Testis (tissue), 2 donors: ENCODE measurements at regions not wholly inside any gene's neighbourhood (a gene's known extent, or its start where the extent isn't known, plus 50 kb on each side); places are given as distances from the start of the nearest gene placed in this dataset.

Source experiments
- DNase-seq: peaks from one replicate; pipeline ENCODE4 v3.0.0-alpha.2; 2019
- H3K27ac ChIP-seq, 2 donors: fragments of 200-600 bp; sonication (generic); one replicate each; pipeline ENCODE4 v1.5.1; 2019
- H3K27me3 ChIP-seq: fragments of 200-600 bp; sonication (generic); one replicate; pipeline ENCODE4 v1.5.1; 2019
- H3K36me3 ChIP-seq: fragments of 200-600 bp; sonication (generic); one replicate; pipeline ENCODE4 v1.5.1; 2017; ENCODE audit warnings: low read depth; ENCODE audit errors: missing control alignments
- H3K4me1 ChIP-seq: fragments of 200-600 bp; sonication (generic); one replicate; pipeline ENCODE4 v1.5.1; 2019
- H3K4me3 ChIP-seq, 2 donors: fragments of 200-600 bp; sonication (generic); one replicate each; pipeline ENCODE4 v1.5.1; 2017 to 2019
- H3K9me3 ChIP-seq: fragments of 200-600 bp; sonication (generic); one replicate; pipeline ENCODE4 v1.5.1; 2017
- POLR2A ChIP-seq: fragments of 450-650 bp; IDR thresholded peaks from one replicate; pipeline ENCODE4 v1.6.1; 2017; ENCODE audit warnings: antibody characterized with exemption, mild to moderate bottlenecking, moderate library complexity
- WGBS, 2 donors: methylation state at CpG; one replicate each; pipeline ENCODE4 v1.1.5; 2018; 5-methylcytosine and 5-hydroxymethylcytosine counted together
- intact Hi-C: fragments of 100-400 bp; cut with DNase I; formaldehyde crosslinking; loops from one replicate; pipeline ENCODE4 v1.15.1; 2023; ENCODE audit warnings: low total_unique reads
- TF ChIP-seq, protein P1 (sequence below), 3 experiments: fragments of 450-650 bp in 2 of 3; fragments of 200-600 bp in 1 of 3; sonication (generic) in 1 of 3; IDR thresholded peaks; one replicate each; pipeline ENCODE4 v1.5.1; 2016 to 2019; ENCODE audit warnings: antibody characterized with exemption in 3 of 3, mild to moderate bottlenecking in 2 of 3, moderate library complexity in 1 of 3

DNA sequence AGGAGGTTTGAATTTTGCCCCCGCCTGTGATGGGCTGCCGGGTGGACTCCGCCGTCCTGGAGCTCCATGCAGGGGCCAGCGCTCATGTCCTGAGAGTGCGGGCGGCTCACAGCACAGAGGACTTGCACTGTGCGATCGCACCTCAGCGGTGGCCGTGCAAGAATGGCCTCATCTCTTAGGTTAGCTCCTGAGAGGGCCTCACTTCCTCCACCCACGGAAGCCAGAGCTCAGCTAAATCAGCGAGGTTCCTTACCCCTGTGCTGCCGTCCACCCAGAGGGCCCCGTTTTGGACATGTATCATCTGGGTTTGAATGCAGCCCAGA, 72.0 kb upstream of the PCSK6 start:
- no peak for TF ChIP-seq POLR2A
- TF ChIP-seq, protein P1, sequence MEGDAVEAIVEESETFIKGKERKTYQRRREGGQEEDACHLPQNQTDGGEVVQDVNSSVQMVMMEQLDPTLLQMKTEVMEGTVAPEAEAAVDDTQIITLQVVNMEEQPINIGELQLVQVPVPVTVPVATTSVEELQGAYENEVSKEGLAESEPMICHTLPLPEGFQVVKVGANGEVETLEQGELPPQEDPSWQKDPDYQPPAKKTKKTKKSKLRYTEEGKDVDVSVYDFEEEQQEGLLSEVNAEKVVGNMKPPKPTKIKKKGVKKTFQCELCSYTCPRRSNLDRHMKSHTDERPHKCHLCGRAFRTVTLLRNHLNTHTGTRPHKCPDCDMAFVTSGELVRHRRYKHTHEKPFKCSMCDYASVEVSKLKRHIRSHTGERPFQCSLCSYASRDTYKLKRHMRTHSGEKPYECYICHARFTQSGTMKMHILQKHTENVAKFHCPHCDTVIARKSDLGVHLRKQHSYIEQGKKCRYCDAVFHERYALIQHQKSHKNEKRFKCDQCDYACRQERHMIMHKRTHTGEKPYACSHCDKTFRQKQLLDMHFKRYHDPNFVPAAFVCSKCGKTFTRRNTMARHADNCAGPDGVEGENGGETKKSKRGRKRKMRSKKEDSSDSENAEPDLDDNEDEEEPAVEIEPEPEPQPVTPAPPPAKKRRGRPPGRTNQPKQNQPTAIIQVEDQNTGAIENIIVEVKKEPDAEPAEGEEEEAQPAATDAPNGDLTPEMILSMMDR (IDR thresholded peaks at IDR 0.05): no peak
- WGBS, 2 donors: 89 to 93% methylated on average over 9 to 15 of the region's 15 CpGs

DNA sequence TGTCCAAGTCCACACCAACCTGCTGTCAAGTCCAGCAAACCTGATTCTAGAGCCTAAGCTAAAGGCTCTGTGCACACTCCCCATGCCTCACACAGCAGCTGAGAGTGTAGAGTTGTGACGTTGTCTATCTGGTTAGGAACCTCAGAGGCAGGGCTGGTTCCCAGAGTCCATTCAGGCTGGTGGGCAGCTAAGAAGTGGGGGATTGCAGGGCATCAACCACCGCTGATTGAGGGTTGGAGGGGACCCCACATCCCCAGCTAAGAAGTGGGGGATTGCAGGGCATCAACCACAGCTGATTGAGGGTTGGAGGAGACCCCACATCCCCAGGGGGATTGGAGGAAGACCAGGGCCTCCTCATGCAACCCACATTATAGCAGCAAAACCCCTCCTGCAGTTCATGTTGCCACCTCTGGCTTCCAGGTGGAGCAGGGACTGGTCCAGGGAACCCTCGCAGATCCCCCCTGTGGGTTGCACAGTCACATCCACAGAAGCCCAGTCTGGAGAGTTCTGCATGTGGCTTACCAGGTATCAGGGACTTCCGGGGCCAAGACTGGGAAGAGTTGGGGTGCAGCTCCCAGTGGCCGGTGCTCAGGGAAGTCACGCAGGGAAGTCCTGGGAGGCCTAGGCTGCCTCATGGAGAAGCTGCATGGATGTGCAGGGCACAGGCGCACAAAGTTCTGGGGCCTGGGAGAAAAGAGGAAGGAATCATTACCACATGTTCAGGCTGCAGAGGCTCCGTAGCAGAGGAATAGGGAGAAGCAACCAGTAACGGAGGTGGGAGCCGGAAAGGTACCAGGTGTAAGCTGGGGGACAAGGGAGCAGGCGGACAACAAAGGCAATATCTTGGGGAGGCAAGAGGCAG, 71.4 kb upstream of the PCSK6 start:
- no peak for DNase-seq
- no peak for TF ChIP-seq POLR2A
- TF ChIP-seq, protein P1 (IDR thresholded peaks at IDR 0.05): no peak
- H3K4me1 ChIP-seq: no peaks in the 10 kb centered on the region
- intact Hi-C loops: no loop called here
- no peaks in the 10 kb centered on the region for H3K9me3 ChIP-seq
- no peaks in the 10 kb centered on the region for H3K27me3 ChIP-seq
- 86 to 93% methylated on average over 8 to 11 of the region's 11 CpGs for WGBS, 2 donors
- H3K27ac ChIP-seq: no peak overlapping the region
- H3K4me3 ChIP-seq: no peak overlapping the region
- no peaks in the 10 kb centered on the region for H3K36me3 ChIP-seq

More for the DNA sequence above, 72.0 kb upstream of the PCSK6 start:
- Histone ChIP-seq H3K27ac (no peak overlapping the region), H3K9me3 (no peaks in the 10 kb centered on the region), H3K4me3 (no peak overlapping the region), H3K36me3 (no peaks in the 10 kb centered on the region), H3K27me3 (no peaks in the 10 kb centered on the region), H3K4me1 (no peaks in the 10 kb centered on the region)
- DNase-seq: no peak
- intact Hi-C loops: no loop called here

DNA sequence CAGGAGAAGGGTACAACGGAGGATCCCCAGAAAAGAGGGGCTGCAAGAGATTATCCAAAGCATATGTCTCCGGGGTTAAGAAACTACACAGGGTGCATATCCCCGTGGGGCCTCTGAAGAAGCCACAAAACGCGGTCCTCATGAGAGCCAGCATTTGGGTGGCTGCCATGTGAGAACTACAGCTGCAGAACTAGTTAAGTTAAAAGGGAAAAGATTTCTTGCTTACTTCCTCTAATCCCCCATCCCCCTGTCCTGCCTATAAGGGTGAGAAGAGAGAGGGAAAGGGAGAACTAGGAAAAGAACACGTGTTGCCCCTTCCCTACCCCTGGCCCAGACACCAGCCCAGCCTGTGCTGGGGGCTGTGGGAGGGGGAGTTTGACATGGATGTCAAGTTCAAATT, 70.4 kb upstream of the PCSK6 start:
- intact Hi-C loops: no loop called here
- H3K9me3 ChIP-seq: no peaks in the 10 kb centered on the region
- no peak for DNase-seq
- no peaks in the 10 kb centered on the region for H3K36me3 ChIP-seq
- TF ChIP-seq, protein P1 (IDR thresholded peaks at IDR 0.05): no peak
- TF ChIP-seq POLR2A: no peak
- 46 to 65% methylated on average over 6 of the region's 6 CpGs for WGBS, 2 donors
- H3K4me3 ChIP-seq: no peak overlapping the region
- no peaks in the 10 kb centered on the region for H3K4me1 ChIP-seq
- no peak overlapping the region for H3K27ac ChIP-seq
- no peaks in the 10 kb centered on the region for H3K27me3 ChIP-seq

DNA sequence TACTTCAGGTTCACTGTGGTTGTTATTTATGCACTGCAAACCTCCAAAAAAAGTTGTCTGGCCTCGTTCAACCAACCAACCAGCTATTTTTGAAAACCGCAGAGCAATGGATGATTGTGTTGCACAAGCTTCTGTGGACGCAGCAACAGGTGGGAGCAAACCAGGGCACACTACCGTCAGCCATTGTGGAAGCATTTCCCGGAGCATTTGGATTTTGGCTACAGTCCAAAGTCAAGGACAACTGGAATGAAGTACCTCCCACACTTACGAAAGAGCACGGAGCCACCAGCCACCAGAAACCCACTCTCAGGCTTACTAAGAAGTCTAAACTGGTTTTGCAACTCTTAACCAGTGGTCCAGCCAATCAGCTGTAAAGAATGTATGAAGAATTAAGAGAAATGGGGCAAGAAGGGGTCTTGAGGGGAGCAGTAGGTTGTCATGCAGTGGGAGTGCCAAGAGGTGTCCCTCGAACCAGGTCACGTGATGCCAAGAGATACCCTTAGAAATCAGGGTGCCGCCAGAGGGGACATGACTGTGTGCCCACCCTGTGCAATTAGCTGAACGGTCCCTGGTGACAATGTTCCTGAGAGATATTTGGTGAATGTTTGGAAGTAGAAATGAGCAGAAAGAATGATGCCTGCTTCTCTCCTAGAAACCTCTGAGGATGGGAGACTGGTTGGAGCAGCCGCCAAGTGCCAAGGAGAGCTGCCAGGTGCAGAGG, 68.9 kb upstream of the PCSK6 start:
- intact Hi-C loops: no loop called here
- no peak for DNase-seq

More for the DNA sequence above, 68.9 kb upstream of the PCSK6 start:
- Histone ChIP-seq H3K4me3 (no peak overlapping the region), H3K36me3 (no peaks in the 10 kb centered on the region), H3K9me3 (no peaks in the 10 kb centered on the region), H3K4me1 (no peaks in the 10 kb centered on the region), H3K27me3 (no peaks in the 10 kb centered on the region), H3K27ac (no peak overlapping the region)
- 63 to 71% methylated on average over 12 of the region's 12 CpGs for WGBS, 2 donors
- TF ChIP-seq POLR2A: no peak
- TF ChIP-seq, protein P1 (IDR thresholded peaks at IDR 0.05): no peak
